HUES6 (cell line): ENCODE measurements at regions not wholly inside any gene's neighbourhood (a gene's known extent, or its start where the extent isn't known, plus 50 kb on each side); places are given as distances from the start of the nearest gene placed in this dataset.

Experiments used
- H3K27ac ChIP-seq: 2 replicates; pipeline ENCODE4 v1.7.0; 2013; ENCODE audit warnings: low read depth, mild to moderate bottlenecking, low read length, inconsistent platforms
- H3K27me3 ChIP-seq: 2 replicates; pipeline ENCODE4 v1.6.1; 2013; ENCODE audit warnings: low read length; ENCODE audit not compliant: control insufficient read depth, insufficient read depth
- H3K36me3 ChIP-seq: 2 replicates; pipeline ENCODE4 v1.6.1; 2013; ENCODE audit warnings: low read length; ENCODE audit not compliant: control insufficient read depth, insufficient read depth
- H3K4me1 ChIP-seq: 2 replicates; pipeline ENCODE4 v1.6.1; 2013; ENCODE audit warnings: low read length; ENCODE audit not compliant: control insufficient read depth, insufficient read depth
- H3K4me3 ChIP-seq: 2 replicates; pipeline ENCODE4 v1.5.1; 2013; ENCODE audit warnings: low read depth, low read length
- H3K9ac ChIP-seq: one replicate; pipeline ENCODE4 v1.6.1; 2013; ENCODE audit warnings: mild to moderate bottlenecking, low read length
- H3K9me3 ChIP-seq: 2 replicates; pipeline ENCODE4 v1.6.1; 2013; ENCODE audit warnings: low read depth, low read length; ENCODE audit not compliant: control insufficient read depth, insufficient read depth

DNA sequence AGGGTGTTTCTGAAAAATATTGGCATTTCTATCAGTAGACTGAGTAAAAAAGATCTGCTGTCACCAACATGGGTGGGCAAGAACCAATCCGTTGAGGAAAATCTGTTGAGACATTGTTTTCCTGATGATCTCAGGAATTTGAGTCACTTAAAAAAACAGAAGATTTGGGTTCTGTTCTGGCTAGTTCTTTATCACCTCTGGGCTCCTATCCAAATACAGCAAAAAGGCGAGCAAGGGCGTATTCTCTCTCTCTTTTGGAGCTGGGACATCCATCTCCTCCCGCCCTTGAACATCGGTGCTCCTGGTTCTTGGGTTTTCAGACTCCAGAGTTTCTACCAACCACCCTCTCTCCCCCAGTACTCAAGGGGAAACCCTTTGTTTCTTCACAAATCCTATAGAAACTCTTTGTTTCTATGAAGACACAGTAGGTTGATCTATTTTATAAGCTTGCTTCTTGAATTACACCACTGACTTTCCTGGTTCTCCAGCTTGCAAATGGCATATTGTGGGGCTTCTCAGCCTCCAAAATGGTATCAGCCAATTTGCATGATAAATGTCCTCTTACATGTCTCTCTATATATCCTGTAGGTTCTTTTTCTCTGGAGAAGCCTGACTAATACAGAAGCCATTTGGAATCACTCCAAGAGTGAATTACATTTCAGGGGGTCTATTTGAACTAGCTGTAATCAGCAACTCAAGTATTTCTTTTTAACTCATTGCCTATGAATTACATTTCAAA lies 263.9 kb upstream of the TMTC1 start:
- Histone ChIP-seq H3K4me3 (no peak overlapping the region), H3K27ac (no peak overlapping the region; the same call in 1 of the 2 replicates), H3K36me3 (no peaks in the 10 kb centered on the region), H3K4me1 (peaks cover 12% of the 10 kb centered on the region), H3K27me3 (no peaks in the 10 kb centered on the region), H3K9me3 (no peaks in the 10 kb centered on the region), H3K9ac (no peak overlapping the region)

DNA sequence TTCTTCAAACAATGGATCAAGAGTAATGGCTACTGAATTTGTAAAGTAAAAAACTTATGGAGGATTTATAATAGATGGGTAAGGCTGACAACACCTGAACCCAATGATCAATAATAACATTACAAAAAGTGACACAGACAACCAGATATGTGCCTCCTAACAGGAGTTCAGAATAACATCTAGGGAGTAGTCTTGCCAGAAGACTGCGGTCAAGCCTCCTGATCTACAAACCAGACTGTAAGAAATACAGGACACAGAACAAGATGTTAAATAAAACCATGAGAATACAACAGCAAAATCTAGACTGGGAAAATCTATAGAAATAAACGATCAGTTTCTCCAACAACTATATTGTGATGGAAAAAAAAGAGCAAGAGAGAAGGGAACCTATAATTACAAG lies 262.6 kb upstream of the TMTC1 start:
- Histone ChIP-seq H3K9ac (no peak overlapping the region), H3K27ac (no peak overlapping the region)

GRCh38 chr12:30045171-30045570 lies 261.4 kb upstream of the TMTC1 start:
- Histone ChIP-seq H3K9me3 (no peaks in the 10 kb centered on the region), H3K4me1 (peaks cover 12% of the 10 kb centered on the region), H3K9ac (no peak overlapping the region), H3K4me3 (no peak overlapping the region), H3K27me3 (no peaks in the 10 kb centered on the region), H3K27ac (no peak overlapping the region), H3K36me3 (no peaks in the 10 kb centered on the region)

More for the DNA sequence above, 262.6 kb upstream of the TMTC1 start:
- Histone ChIP-seq H3K4me3 (no peak overlapping the region), H3K4me1 (peaks cover 12% of the 10 kb centered on the region), H3K36me3 (no peaks in the 10 kb centered on the region), H3K9me3 (no peaks in the 10 kb centered on the region), H3K27me3 (no peaks in the 10 kb centered on the region)

DNA sequence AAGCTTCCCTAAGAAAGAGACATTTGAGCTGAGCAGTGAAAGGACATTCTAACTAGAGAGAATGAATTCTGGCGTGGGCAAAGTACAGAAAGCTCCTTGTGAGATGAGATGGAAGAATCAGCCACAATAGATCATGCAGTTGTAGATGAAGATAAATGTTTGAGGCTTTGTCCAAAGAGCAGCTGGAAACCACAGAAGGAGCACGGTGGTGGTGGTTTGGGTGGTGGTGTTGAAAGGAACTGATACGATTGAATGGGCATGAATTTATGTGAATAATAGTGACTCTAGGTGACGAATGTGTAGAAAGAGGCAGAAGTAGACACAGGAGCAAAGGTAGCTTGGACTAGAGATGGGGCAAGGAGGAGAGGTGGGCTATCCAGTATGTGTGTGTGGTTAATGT lies 260.5 kb upstream of the TMTC1 start:
- peaks cover 12% of the 10 kb centered on the region for H3K4me1 ChIP-seq
- H3K4me3 ChIP-seq: no peak overlapping the region
- no peaks in the 10 kb centered on the region for H3K9me3 ChIP-seq
- no peaks in the 10 kb centered on the region for H3K36me3 ChIP-seq
- no peak overlapping the region for H3K9ac ChIP-seq
- H3K27ac ChIP-seq: no peak overlapping the region
- H3K27me3 ChIP-seq: no peaks in the 10 kb centered on the region

- H3K36me3 ChIP-seq: no peaks in the 10 kb centered on the region
- H3K9ac ChIP-seq: no peak overlapping the region
- H3K9me3 ChIP-seq: no peaks in the 10 kb centered on the region
- H3K4me3 ChIP-seq: no peak overlapping the region
- peaks cover 12% of the 10 kb centered on the region for H3K4me1 ChIP-seq
- no peaks in the 10 kb centered on the region for H3K27me3 ChIP-seq
- H3K27ac ChIP-seq: no peak overlapping the region
These were observed 259.6 kb upstream of the TMTC1 start for GRCh38 chr12:30043151-30043847.

DNA sequence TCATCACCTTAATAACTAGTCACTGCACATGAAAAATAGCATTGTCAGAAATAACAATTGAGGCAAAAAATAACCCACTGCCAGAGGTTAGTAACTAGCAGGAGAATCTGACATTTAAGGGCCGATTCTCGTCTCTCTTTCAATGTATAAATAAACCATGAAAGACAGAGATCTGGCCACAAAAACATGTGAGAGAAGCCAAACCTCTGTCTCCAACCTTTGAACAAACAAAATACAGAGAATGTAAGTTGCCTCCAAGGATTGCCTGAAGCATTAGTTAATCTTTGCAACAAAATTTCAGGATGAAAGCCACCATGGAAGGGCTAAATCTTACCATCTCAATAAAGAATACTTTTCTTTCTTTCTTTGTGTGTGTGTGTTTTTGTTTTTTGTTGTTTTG lies 257.4 kb upstream of the TMTC1 start:
- Histone ChIP-seq H3K4me3 (no peak overlapping the region), H3K36me3 (no peaks in the 10 kb centered on the region), H3K27ac (no peak overlapping the region), H3K9ac (no peak overlapping the region), H3K27me3 (no peaks in the 10 kb centered on the region), H3K4me1 (peaks cover 8% of the 10 kb centered on the region), H3K9me3 (no peaks in the 10 kb centered on the region)

DNA sequence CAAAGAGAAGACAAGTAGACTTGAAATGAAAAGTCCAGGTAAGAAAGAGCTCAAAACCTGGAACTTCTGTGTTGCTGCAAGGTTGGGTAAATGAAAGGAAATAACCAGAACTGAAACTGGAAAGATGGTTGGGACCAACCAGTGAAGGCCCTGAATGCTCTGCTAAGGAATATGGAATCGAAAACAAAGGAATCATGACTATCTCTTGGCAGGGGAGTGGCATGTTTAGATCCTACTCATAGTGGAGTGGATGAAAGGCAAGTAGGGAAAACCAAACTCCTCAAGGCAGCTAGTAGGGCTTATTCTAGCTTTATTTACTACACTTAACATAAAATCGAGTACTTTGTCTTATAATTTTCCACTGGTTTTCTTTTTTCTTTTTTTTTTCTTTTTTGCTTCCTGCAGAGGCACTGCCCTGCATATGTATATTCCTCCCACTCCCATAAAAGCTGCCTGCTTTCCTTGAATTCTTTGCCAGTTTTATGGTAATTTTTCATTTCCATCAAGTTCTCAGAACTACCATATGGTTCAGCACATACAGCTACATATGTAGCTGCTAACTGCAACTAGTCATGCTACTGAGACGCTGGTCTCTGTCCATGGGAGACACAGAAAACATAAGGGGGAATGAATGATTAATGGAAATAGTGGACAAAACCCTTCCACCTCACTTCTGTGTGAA lies 247.1 kb upstream of the TMTC1 start:
- Histone ChIP-seq H3K27ac (no peak overlapping the region), H3K36me3 (no peaks in the 10 kb centered on the region), H3K4me1 (no peaks in the 10 kb centered on the region), H3K9me3 (0 out of 2 replicates have a peak, but pooled peaks cover 3% of the 10 kb centered on the region), H3K4me3 (no peak overlapping the region), H3K27me3 (no peaks in the 10 kb centered on the region), H3K9ac (no peak overlapping the region)

- Histone ChIP-seq H3K27me3 (no peaks in the 10 kb centered on the region), H3K27ac (no peak overlapping the region), H3K4me1 (no peaks in the 10 kb centered on the region), H3K36me3 (no peaks in the 10 kb centered on the region), H3K9me3 (peaks cover 19% of the 10 kb centered on the region), H3K4me3 (no peak overlapping the region), H3K9ac (no peak overlapping the region)
These were observed 243.0 kb upstream of the TMTC1 start for GRCh38 chr12:30026621-30027234.

DNA sequence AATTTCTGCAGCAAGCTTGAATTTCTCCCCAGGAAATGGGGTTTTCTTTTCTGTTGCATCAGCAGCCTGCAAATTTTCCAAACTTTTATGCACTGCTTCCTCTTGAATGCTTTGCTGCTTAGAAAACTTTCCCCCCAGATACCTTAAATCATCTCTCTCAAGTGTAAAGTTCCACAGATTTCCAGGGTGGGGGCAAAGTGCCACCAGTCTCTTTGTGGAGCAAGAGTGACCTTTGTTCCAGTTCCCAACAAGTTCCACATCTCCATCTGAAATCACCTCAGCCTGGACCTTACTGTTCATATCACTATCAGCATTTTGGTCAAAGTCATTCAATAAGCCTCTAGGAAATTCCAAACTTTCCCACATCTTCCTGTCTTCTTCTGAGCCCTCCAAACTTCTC lies 241.6 kb upstream of the TMTC1 start:
- Histone ChIP-seq H3K9ac (no peak overlapping the region), H3K4me3 (no peak overlapping the region), H3K27ac (no peak overlapping the region), H3K4me1 (no peaks in the 10 kb centered on the region), H3K27me3 (no peaks in the 10 kb centered on the region), H3K36me3 (no peaks in the 10 kb centered on the region), H3K9me3 (peaks cover 19% of the 10 kb centered on the region)

DNA sequence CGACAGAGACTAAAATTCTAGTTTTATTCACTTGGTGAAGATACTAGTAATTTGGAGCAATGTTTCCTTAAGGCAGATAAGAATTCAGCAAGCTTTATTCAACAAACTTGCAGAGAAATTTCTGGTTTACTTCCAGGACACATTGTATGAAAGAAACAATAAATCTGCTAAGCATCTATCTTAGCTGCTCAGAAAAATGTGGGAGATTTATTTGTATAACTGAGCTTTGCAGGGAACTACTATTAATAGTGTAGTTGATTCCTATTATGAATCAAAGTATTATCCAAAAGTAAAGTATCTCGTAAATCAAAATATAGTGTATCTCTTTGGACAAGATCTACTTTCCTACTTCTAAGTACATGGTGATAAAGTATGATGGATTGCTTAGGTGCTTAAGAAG lies 239.4 kb upstream of the TMTC1 start:
- Histone ChIP-seq H3K9ac (no peak overlapping the region), H3K36me3 (no peaks in the 10 kb centered on the region), H3K9me3 (peaks cover 19% of the 10 kb centered on the region), H3K27ac (no peak overlapping the region), H3K27me3 (no peaks in the 10 kb centered on the region), H3K4me1 (no peaks in the 10 kb centered on the region), H3K4me3 (no peak overlapping the region)
